ENCODE measurements at regions not wholly inside any gene's neighbourhood (a gene's known extent, or its start where the extent isn't known, plus 50 kb on each side); places are given as distances from the start of the nearest gene placed in this dataset.

- TF ChIP-seq POLR2A (IDR thresholded peaks at IDR 0.05) (no peak), CTCF (IDR thresholded peaks at IDR 0.05) (no peak)
Measured at GRCh38 chr12:127656266-127656665, 610.7 kb upstream of the TMEM132C start.
